ENCODE measurements at regions not wholly inside any gene's neighbourhood (a gene's known extent, or its start where the extent isn't known, plus 50 kb on each side); places are given as distances from the start of the nearest gene placed in this dataset.

DNA sequence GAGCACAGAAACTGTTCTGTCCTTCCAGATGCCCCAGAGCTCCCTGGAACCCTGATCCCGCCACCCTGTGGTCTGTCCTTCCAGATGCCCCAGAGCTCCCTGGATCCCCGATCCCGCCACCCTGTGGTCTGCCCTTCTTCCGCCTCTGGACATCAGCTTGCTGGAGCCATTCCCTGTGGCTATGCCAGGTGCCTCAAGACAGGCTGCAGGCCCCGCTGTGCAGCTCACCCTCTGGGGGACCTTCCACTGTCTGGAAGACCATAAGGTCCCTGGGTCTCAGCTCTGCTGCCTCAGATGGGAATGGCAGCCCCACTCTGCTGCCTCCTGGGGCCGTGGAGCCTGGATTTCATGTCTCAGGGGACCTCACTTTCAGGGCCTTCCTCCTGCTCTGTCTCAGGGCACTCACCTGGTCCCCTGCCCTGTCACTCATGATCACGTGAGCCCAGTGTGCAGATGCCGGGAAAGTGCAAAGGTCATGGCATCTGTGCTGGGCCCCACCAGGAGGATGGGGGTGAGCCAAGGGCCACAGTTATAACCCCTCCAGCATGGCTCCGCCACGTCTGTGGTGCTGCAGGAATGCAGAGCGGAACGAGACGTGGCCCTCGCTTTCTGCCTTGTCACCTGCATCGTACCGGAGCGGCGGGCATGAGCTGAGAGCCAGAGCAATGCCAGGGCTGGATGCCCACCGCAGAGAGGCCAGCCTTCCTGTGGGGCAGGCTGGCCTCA is 1520.7 kb downstream of the BRD1 start:
- Histone ChIP-seq H3K36me3 (ENCODE audit: control insufficient read depth in 5 of 5, insufficient read depth in 5 of 5, low read length in 5 of 5) (no peaks in the 10 kb centered on the region), H3K9ac (ENCODE audit: low read length in 5 of 5) (no peak overlapping the region), H3K27me3 (ENCODE audit: control insufficient read depth in 5 of 5, insufficient read depth in 4 of 5, low read length in 5 of 5) (peaks cover 0 to 12% (median 5%) of the 10 kb centered on the region in 5 donors), H3K27ac (ENCODE audit: low read depth, low read length) (no peak overlapping the region), H3K9me3 (ENCODE audit: control insufficient read depth in 5 of 5, low read length in 5 of 5) (peaks cover 0 to 4% (median 0%) of the 10 kb centered on the region in 5 donors), H3K4me3 (ENCODE audit: low read depth in 1 of 5, low read length in 5 of 5) (no peak overlapping the region), H3K4me1 (ENCODE audit: control insufficient read depth in 5 of 5, insufficient read depth in 5 of 5, low read length in 5 of 5) (no peaks in the 10 kb centered on the region)

- Histone ChIP-seq H3K27me3 (ENCODE audit: control insufficient read depth in 5 of 5, insufficient read depth in 4 of 5, low read length in 5 of 5) (peaks cover 3 to 15% (median 5%) of the 10 kb centered on the region in 5 donors), H3K27ac (ENCODE audit: low read depth, low read length) (no peak overlapping the region), H3K4me1 (ENCODE audit: control insufficient read depth in 5 of 5, insufficient read depth in 5 of 5, low read length in 5 of 5) (no peaks in the 10 kb centered on the region), H3K4me3 (ENCODE audit: low read depth in 1 of 5, low read length in 5 of 5) (no peak overlapping the region), H3K9me3 (ENCODE audit: control insufficient read depth in 5 of 5, low read length in 5 of 5) (peaks cover 0 to 3% (median 0%) of the 10 kb centered on the region in 5 donors), H3K9ac (ENCODE audit: low read length in 5 of 5) (no peak overlapping the region), H3K36me3 (ENCODE audit: control insufficient read depth in 5 of 5, insufficient read depth in 5 of 5, low read length in 5 of 5) (no peaks in the 10 kb centered on the region)
These were observed 1521.4 kb downstream of the BRD1 start for GRCh38 chr22:48306284-48306683.

DNA sequence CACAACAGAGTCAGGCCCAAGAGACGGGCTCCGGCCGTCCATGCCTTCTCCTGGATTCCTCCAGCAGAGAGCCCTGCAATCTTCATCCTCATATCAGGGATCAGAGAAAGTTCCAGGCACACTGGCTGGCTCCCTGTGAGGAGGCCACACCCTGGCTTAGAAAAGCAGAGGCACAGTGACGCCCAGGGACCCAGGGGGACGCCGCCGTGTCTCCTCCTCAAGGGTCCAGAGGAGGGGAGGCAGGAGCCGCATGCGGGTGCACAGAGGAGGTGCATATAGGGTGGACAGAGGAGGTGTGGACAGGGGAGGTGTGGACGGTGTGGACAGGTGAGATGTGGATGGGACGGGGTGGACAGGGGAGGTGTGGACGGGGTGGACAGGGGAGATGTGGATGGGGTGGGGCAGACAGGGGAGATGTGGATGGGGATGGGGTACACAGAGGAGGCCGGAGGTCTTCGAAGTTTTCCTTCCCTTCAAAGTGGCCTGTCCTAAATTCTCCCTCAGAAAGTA is 1521.9 kb downstream of the BRD1 start:
- Histone ChIP-seq H3K36me3 (ENCODE audit: control insufficient read depth in 5 of 5, insufficient read depth in 5 of 5, low read length in 5 of 5) (no peaks in the 10 kb centered on the region), H3K4me1 (ENCODE audit: control insufficient read depth in 5 of 5, insufficient read depth in 5 of 5, low read length in 5 of 5) (no peaks in the 10 kb centered on the region), H3K27me3 (ENCODE audit: control insufficient read depth in 5 of 5, insufficient read depth in 4 of 5, low read length in 5 of 5) (peaks cover 3 to 15% (median 5%) of the 10 kb centered on the region in 5 donors), H3K27ac (ENCODE audit: low read depth, low read length) (no peak overlapping the region), H3K9ac (ENCODE audit: low read length in 5 of 5) (no peak overlapping the region), H3K9me3 (ENCODE audit: control insufficient read depth in 5 of 5, low read length in 5 of 5) (peaks cover 0 to 1% (median 0%) of the 10 kb centered on the region in 5 donors), H3K4me3 (ENCODE audit: low read depth in 1 of 5, low read length in 5 of 5) (no peak overlapping the region)

DNA sequence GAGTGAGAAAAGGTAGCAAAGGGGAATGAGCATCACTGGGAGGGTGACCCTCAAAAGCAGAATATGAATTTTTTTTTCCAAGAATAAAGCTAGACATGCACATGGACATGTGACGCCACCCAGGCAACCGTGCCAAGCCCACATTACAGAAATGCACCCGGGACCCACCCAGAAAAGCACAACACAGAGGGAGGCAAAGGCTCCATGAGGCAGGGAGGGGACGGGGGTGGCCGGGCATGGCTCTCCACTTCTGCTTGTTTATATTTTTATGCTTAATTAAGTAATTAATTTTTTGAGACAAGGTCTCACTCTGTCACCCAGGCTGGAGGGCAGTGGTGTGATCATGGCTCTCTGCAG is 1524.3 kb downstream of the BRD1 start:
- Histone ChIP-seq H3K9ac (ENCODE audit: low read length in 5 of 5) (no peak overlapping the region), H3K36me3 (ENCODE audit: control insufficient read depth in 5 of 5, insufficient read depth in 5 of 5, low read length in 5 of 5) (no peaks in the 10 kb centered on the region), H3K4me1 (ENCODE audit: control insufficient read depth in 5 of 5, insufficient read depth in 5 of 5, low read length in 5 of 5) (no peaks in the 10 kb centered on the region), H3K27ac (ENCODE audit: low read depth, low read length) (no peak overlapping the region), H3K27me3 (ENCODE audit: control insufficient read depth in 5 of 5, insufficient read depth in 4 of 5, low read length in 5 of 5) (peaks cover 3 to 11% (median 10%) of the 10 kb centered on the region in 5 donors), H3K9me3 (ENCODE audit: control insufficient read depth in 5 of 5, low read length in 5 of 5) (no peaks in the 10 kb centered on the region), H3K4me3 (ENCODE audit: low read depth in 1 of 5, low read length in 5 of 5) (no peak overlapping the region)

DNA sequence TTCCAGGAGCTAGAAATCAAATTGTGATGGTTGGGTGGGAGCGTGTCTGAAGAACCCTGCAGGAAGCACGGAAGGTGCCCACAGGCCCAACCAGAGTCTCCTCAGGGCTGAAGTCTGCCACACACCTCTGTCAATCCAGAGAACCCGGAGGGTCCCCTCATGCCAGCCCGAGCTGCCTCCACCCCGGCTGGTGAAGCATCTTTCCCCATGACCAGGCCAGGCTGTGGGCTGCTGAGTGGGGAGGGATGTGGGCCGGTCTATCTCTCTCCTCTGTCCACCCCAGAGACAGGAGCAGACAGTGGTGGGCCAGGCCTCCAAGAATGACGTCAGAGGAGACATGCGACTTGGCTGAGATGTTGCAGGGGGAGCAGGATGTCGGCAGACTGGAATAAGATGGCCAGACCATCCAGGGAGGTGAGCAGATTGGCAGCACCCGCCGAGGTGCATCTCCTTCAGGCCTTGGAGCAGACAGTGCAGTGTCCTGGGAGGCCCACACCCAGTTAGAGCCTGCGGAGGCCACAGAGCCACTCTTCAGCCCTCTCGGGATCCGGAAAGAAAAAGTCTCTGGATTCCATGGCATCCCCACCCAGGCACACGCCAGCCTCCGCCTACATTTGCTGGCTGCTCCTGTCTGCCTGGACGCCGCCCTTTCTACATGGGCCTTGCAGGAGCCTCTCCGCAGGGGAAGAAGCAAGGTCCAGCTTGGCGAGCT is 1524.9 kb downstream of the BRD1 start:
- Histone ChIP-seq H3K4me3 (ENCODE audit: low read depth in 1 of 5, low read length in 5 of 5) (no peak overlapping the region), H3K9ac (ENCODE audit: low read length in 5 of 5) (no peak overlapping the region), H3K9me3 (ENCODE audit: control insufficient read depth in 5 of 5, low read length in 5 of 5) (no peaks in the 10 kb centered on the region), H3K36me3 (ENCODE audit: control insufficient read depth in 5 of 5, insufficient read depth in 5 of 5, low read length in 5 of 5) (no peaks in the 10 kb centered on the region), H3K27me3 (ENCODE audit: control insufficient read depth in 5 of 5, insufficient read depth in 4 of 5, low read length in 5 of 5) (peaks cover 3 to 11% (median 7%) of the 10 kb centered on the region in 5 donors), H3K27ac (ENCODE audit: low read depth, low read length) (no peak overlapping the region), H3K4me1 (ENCODE audit: control insufficient read depth in 5 of 5, insufficient read depth in 5 of 5, low read length in 5 of 5) (no peaks in the 10 kb centered on the region)

DNA sequence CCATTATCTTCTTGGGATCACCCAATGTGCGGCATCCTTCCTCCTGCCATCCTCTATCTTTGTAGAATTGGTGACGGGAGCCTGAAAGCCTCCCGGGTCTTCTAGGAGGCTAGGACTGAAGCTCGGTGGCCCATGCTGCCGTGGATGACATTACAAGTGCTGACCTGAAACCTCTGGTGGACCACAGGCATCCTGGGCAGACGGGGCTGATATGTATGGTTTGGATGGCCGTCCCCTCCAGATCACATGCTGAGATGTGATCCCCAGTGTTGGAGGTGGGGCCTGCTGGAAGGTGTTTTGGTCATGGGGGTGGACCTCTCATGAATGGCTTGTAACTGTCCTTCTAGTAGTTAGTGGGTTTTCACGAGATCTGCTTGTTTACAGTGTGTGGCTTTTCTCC is 1525.8 kb downstream of the BRD1 start:
- no peak overlapping the region for H3K9ac ChIP-seq (ENCODE audit: low read length in 5 of 5)
- no peak overlapping the region for H3K4me3 ChIP-seq (ENCODE audit: low read depth in 1 of 5, low read length in 5 of 5)
- H3K36me3 ChIP-seq (ENCODE audit: control insufficient read depth in 5 of 5, insufficient read depth in 5 of 5, low read length in 5 of 5) = no peaks in the 10 kb centered on the region
- H3K27me3 ChIP-seq (ENCODE audit: control insufficient read depth in 5 of 5, insufficient read depth in 4 of 5, low read length in 5 of 5) = peaks cover 3 to 11% (median 7%) of the 10 kb centered on the region in 5 donors
- H3K9me3 ChIP-seq (ENCODE audit: control insufficient read depth in 5 of 5, low read length in 5 of 5) = no peaks in the 10 kb centered on the region
- H3K4me1 ChIP-seq (ENCODE audit: control insufficient read depth in 5 of 5, insufficient read depth in 5 of 5, low read length in 5 of 5) = no peaks in the 10 kb centered on the region
- H3K27ac ChIP-seq (ENCODE audit: low read depth, low read length) = no peak overlapping the region

- Histone ChIP-seq H3K9me3 (ENCODE audit: control insufficient read depth in 5 of 5, low read length in 5 of 5) (no peaks in the 10 kb centered on the region), H3K27me3 (ENCODE audit: control insufficient read depth in 5 of 5, insufficient read depth in 4 of 5, low read length in 5 of 5) (peaks cover 3 to 11% (median 6%) of the 10 kb centered on the region in 5 donors), H3K4me3 (ENCODE audit: low read depth in 1 of 5, low read length in 5 of 5) (no peak overlapping the region), H3K9ac (ENCODE audit: low read length in 5 of 5) (no peak overlapping the region), H3K27ac (ENCODE audit: low read depth, low read length) (no peak overlapping the region), H3K36me3 (ENCODE audit: control insufficient read depth in 5 of 5, insufficient read depth in 5 of 5, low read length in 5 of 5) (no peaks in the 10 kb centered on the region), H3K4me1 (ENCODE audit: control insufficient read depth in 5 of 5, insufficient read depth in 5 of 5, low read length in 5 of 5) (no peaks in the 10 kb centered on the region)
These were observed 1526.3 kb downstream of the BRD1 start for GRCh38 chr22:48301421-48301820.

GRCh38 chr22:48300877-48301276 is 1526.8 kb downstream of the BRD1 start:
- no peaks in the 10 kb centered on the region for H3K4me1 ChIP-seq (ENCODE audit: control insufficient read depth in 5 of 5, insufficient read depth in 5 of 5, low read length in 5 of 5)
- H3K27ac ChIP-seq (ENCODE audit: low read depth, low read length) = no peak overlapping the region
- H3K36me3 ChIP-seq (ENCODE audit: control insufficient read depth in 5 of 5, insufficient read depth in 5 of 5, low read length in 5 of 5) = no peaks in the 10 kb centered on the region
- H3K9ac ChIP-seq (ENCODE audit: low read length in 5 of 5) = no peak overlapping the region
- H3K9me3 ChIP-seq (ENCODE audit: control insufficient read depth in 5 of 5, low read length in 5 of 5) = no peaks in the 10 kb centered on the region
- no peak overlapping the region for H3K4me3 ChIP-seq (ENCODE audit: low read depth in 1 of 5, low read length in 5 of 5)
- peaks cover 3 to 11% (median 6%) of the 10 kb centered on the region in 5 donors for H3K27me3 ChIP-seq (ENCODE audit: control insufficient read depth in 5 of 5, insufficient read depth in 4 of 5, low read length in 5 of 5)

- Histone ChIP-seq H3K36me3 (ENCODE audit: control insufficient read depth in 5 of 5, insufficient read depth in 5 of 5, low read length in 5 of 5) (no peaks in the 10 kb centered on the region), H3K4me3 (ENCODE audit: low read depth in 1 of 5, low read length in 5 of 5) (no peak overlapping the region), H3K27me3 (ENCODE audit: control insufficient read depth in 5 of 5, insufficient read depth in 4 of 5, low read length in 5 of 5) (peaks cover under 1 to 9% (median 4%) of the 10 kb centered on the region in 5 donors), H3K9me3 (ENCODE audit: control insufficient read depth in 5 of 5, low read length in 5 of 5) (no peaks in the 10 kb centered on the region), H3K9ac (ENCODE audit: low read length in 5 of 5) (no peak overlapping the region), H3K4me1 (ENCODE audit: control insufficient read depth in 5 of 5, insufficient read depth in 5 of 5, low read length in 5 of 5) (no peaks in the 10 kb centered on the region), H3K27ac (ENCODE audit: low read depth, low read length) (no peak overlapping the region)
These were observed 1527.9 kb downstream of the BRD1 start for GRCh38 chr22:48299801-48300200.

DNA sequence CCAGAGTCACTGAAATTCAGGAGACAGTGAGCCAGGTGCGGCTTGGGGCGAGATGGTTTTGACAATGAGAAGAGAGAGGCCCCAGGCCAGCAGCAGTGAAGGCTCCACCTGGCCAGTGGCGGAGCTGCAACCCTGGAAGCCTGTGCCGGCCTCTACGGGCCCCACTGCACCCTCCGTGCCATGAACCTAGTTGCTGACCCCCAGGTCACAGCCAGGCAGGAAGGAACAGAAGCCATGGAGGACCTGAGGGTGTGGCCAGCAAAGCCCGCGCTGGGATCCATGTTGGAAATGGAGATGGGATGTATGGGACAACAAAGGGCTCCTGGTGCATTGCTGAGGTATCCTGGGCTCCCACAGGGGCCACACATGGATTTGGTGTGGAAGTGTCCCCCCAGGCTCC is 1528.5 kb downstream of the BRD1 start:
- Histone ChIP-seq H3K9ac (ENCODE audit: low read length in 5 of 5) (no peak overlapping the region), H3K36me3 (ENCODE audit: control insufficient read depth in 5 of 5, insufficient read depth in 5 of 5, low read length in 5 of 5) (no peaks in the 10 kb centered on the region), H3K4me1 (ENCODE audit: control insufficient read depth in 5 of 5, insufficient read depth in 5 of 5, low read length in 5 of 5) (no peaks in the 10 kb centered on the region), H3K9me3 (ENCODE audit: control insufficient read depth in 5 of 5, low read length in 5 of 5) (no peaks in the 10 kb centered on the region), H3K4me3 (ENCODE audit: low read depth in 1 of 5, low read length in 5 of 5) (no peak overlapping the region), H3K27ac (ENCODE audit: low read depth, low read length) (no peak overlapping the region), H3K27me3 (ENCODE audit: control insufficient read depth in 5 of 5, insufficient read depth in 4 of 5, low read length in 5 of 5) (peaks cover 0 to 6% (median 4%) of the 10 kb centered on the region in 5 donors)
